ENCODE measurements at regions not wholly inside any gene's neighbourhood (a gene's known extent, or its start where the extent isn't known, plus 50 kb on each side); places are given as distances from the start of the nearest gene placed in this dataset.

GRCh38 chr9:28563291-28563934 lies 990.1 kb upstream of the C9orf72 start:
- H3K9ac ChIP-seq: no peak overlapping the region
- H3K27me3 ChIP-seq: no peaks in the 10 kb centered on the region
- H3K4me3 ChIP-seq: no peak overlapping the region
- no peaks in the 10 kb centered on the region for H4K20me1 ChIP-seq
- H3K27ac ChIP-seq: no peak overlapping the region
- H3K9me3 ChIP-seq (replicated peaks in 1 of 11): no peaks in the 10 kb centered on the region
- TF ChIP-seq Cebpa-rat (IDR thresholded peaks at IDR 0.05): no peak
- H3K4me2 ChIP-seq: no peak overlapping the region
- no peaks in the 10 kb centered on the region for H3K4me1 ChIP-seq
- no peaks in the 10 kb centered on the region for H3K36me3 ChIP-seq

- Histone ChIP-seq H3K27me3 (no peaks in the 10 kb centered on the region), H4K20me1 (no peaks in the 10 kb centered on the region), H3K9me3 (replicated peaks in 1 of 11) (0 out of 22 replicates have a peak, but pooled peaks cover 0 to 5% (median 0%) of the 10 kb centered on the region in 11 experiments), H3K36me3 (no peaks in the 10 kb centered on the region), H3K4me1 (no peaks in the 10 kb centered on the region), H3K4me3 (no peak overlapping the region), H3K27ac (no peak overlapping the region), H3K4me2 (no peak overlapping the region), H3K9ac (no peak overlapping the region)
- TF ChIP-seq Cebpa-rat (IDR thresholded peaks at IDR 0.05): no peak
Observed at GRCh38 chr9:28583832-28584231, 1010.6 kb upstream of the C9orf72 start.

- no peak overlapping the region for H3K27ac ChIP-seq
- H3K4me2 ChIP-seq: no peak overlapping the region
- H3K4me1 ChIP-seq: no peaks in the 10 kb centered on the region
- H3K9me3 ChIP-seq (replicated peaks in 1 of 11): 0 out of 22 replicates have a peak, but pooled peaks cover 0 to 5% (median 0%) of the 10 kb centered on the region in 11 experiments
- no peaks in the 10 kb centered on the region for H3K36me3 ChIP-seq
- TF ChIP-seq Cebpa-rat (IDR thresholded peaks at IDR 0.05): no peak
- H4K20me1 ChIP-seq: no peaks in the 10 kb centered on the region
- H3K9ac ChIP-seq: no peak overlapping the region
- no peak overlapping the region for H3K4me3 ChIP-seq
- H3K27me3 ChIP-seq: no peaks in the 10 kb centered on the region
Observed at GRCh38 chr9:28584542-28584941, 1011.3 kb upstream of the C9orf72 start.

- Histone ChIP-seq H3K4me3 (no peak overlapping the region), H3K9me3 (replicated peaks in 1 of 11) (0 out of 22 replicates have a peak, but pooled peaks cover 0 to 5% (median 0%) of the 10 kb centered on the region in 11 experiments), H4K20me1 (no peaks in the 10 kb centered on the region), H3K27ac (no peak overlapping the region), H3K27me3 (no peaks in the 10 kb centered on the region), H3K9ac (no peak overlapping the region), H3K36me3 (no peaks in the 10 kb centered on the region), H3K4me1 (no peaks in the 10 kb centered on the region), H3K4me2 (no peak overlapping the region)
- TF ChIP-seq Cebpa-rat (IDR thresholded peaks at IDR 0.05): no peak
Observed at GRCh38 chr9:28587052-28587451, 1013.8 kb upstream of the C9orf72 start.

GRCh38 chr9:28598408-28598807 lies 1025.1 kb upstream of the C9orf72 start:
- Histone ChIP-seq H3K4me2 (no peak overlapping the region), H4K20me1 (no peaks in the 10 kb centered on the region), H3K36me3 (no peaks in the 10 kb centered on the region), H3K4me1 (no peaks in the 10 kb centered on the region), H3K4me3 (no peak overlapping the region), H3K9ac (no peak overlapping the region), H3K9me3 (replicated peaks in 1 of 11) (no peaks in the 10 kb centered on the region), H3K27ac (no peak overlapping the region), H3K27me3 (no peaks in the 10 kb centered on the region)
- TF ChIP-seq Cebpa-rat (IDR thresholded peaks at IDR 0.05): no peak

- H3K4me2 ChIP-seq: no peak overlapping the region
- no peak for TF ChIP-seq Cebpa-rat (IDR thresholded peaks at IDR 0.05)
- H4K20me1 ChIP-seq: no peaks in the 10 kb centered on the region
- no peaks in the 10 kb centered on the region for H3K27me3 ChIP-seq
- no peaks in the 10 kb centered on the region for H3K9me3 ChIP-seq (replicated peaks in 1 of 11)
- no peaks in the 10 kb centered on the region for H3K4me1 ChIP-seq
- no peak overlapping the region for H3K4me3 ChIP-seq
- no peaks in the 10 kb centered on the region for H3K36me3 ChIP-seq
- H3K27ac ChIP-seq: no peak overlapping the region
- no peak overlapping the region for H3K9ac ChIP-seq
Observed at GRCh38 chr9:28600226-28600625, 1026.9 kb upstream of the C9orf72 start.

- H3K27ac ChIP-seq: no peak overlapping the region
- no peaks in the 10 kb centered on the region for H3K27me3 ChIP-seq
- no peak overlapping the region for H3K4me2 ChIP-seq
- no peaks in the 10 kb centered on the region for H4K20me1 ChIP-seq
- H3K36me3 ChIP-seq: no peaks in the 10 kb centered on the region
- H3K4me1 ChIP-seq: no peaks in the 10 kb centered on the region
- H3K9me3 ChIP-seq (replicated peaks in 1 of 11): no peaks in the 10 kb centered on the region
- no peak for TF ChIP-seq Cebpa-rat (IDR thresholded peaks at IDR 0.05)
- no peak overlapping the region for H3K4me3 ChIP-seq
- no peak overlapping the region for H3K9ac ChIP-seq
Observed at GRCh38 chr9:28607843-28608242, 1034.6 kb upstream of the C9orf72 start.

- no peak overlapping the region for H3K4me2 ChIP-seq
- TF ChIP-seq Cebpa-rat (IDR thresholded peaks at IDR 0.05): no peak
- H3K9ac ChIP-seq: no peak overlapping the region
- H3K4me1 ChIP-seq: no peaks in the 10 kb centered on the region
- no peak overlapping the region for H3K27ac ChIP-seq
- H3K36me3 ChIP-seq: no peaks in the 10 kb centered on the region
- no peaks in the 10 kb centered on the region for H3K9me3 ChIP-seq (replicated peaks in 1 of 11)
- no peak overlapping the region for H3K4me3 ChIP-seq
- H3K27me3 ChIP-seq: no peaks in the 10 kb centered on the region
- H4K20me1 ChIP-seq: no peaks in the 10 kb centered on the region
Observed at GRCh38 chr9:28610339-28610738, 1037.1 kb upstream of the C9orf72 start.

GRCh38 chr9:28616310-28616709 lies 1043.0 kb upstream of the C9orf72 start:
- Histone ChIP-seq H3K27me3 (no peaks in the 10 kb centered on the region), H3K4me2 (no peak overlapping the region), H3K4me3 (no peak overlapping the region), H4K20me1 (no peaks in the 10 kb centered on the region), H3K9ac (no peak overlapping the region), H3K4me1 (no peaks in the 10 kb centered on the region), H3K36me3 (no peaks in the 10 kb centered on the region), H3K27ac (no peak overlapping the region), H3K9me3 (replicated peaks in 1 of 11) (no peaks in the 10 kb centered on the region)
- TF ChIP-seq Cebpa-rat (IDR thresholded peaks at IDR 0.05): no peak

- H3K36me3 ChIP-seq: no peaks in the 10 kb centered on the region
- H3K4me1 ChIP-seq: no peaks in the 10 kb centered on the region
- H4K20me1 ChIP-seq: no peaks in the 10 kb centered on the region
- H3K4me2 ChIP-seq: no peak overlapping the region
- no peak for TF ChIP-seq Cebpa-rat (IDR thresholded peaks at IDR 0.05)
- no peaks in the 10 kb centered on the region; a peak in 1 of 22 replicates for H3K9me3 ChIP-seq (replicated peaks in 1 of 11)
- no peak overlapping the region for H3K27ac ChIP-seq
- H3K9ac ChIP-seq: no peak overlapping the region
- no peak overlapping the region for H3K4me3 ChIP-seq
- no peaks in the 10 kb centered on the region for H3K27me3 ChIP-seq
Observed at GRCh38 chr9:28620011-28620410, 1046.7 kb upstream of the C9orf72 start.
